ENCODE measurements at regions not wholly inside any gene's neighbourhood (a gene's known extent, or its start where the extent isn't known, plus 50 kb on each side); places are given as distances from the start of the nearest gene placed in this dataset.
A peak's percentile ranks its signal among the peaks of the same experiment; 100 is the strongest.

- DNase-seq (ENCODE audit: low read depth in 3 of 3, low spot score in 1 of 3): no peak
Observed at GRCh38 chr10:28250782-28251181, 52.1 kb downstream of the MPP7 start.

GRCh38 chr10:28250358-28250757, 52.5 kb downstream of the MPP7 start:
- DNase-seq (ENCODE audit: low read depth in 3 of 3, low spot score in 1 of 3): no peak

GRCh38 chr10:28249512-28249911, 53.4 kb downstream of the MPP7 start:
- no peak for DNase-seq (ENCODE audit: low read depth in 3 of 3, low spot score in 1 of 3)

- DNase-seq (ENCODE audit: low read depth in 3 of 3, low spot score in 1 of 3): no peak
Observed at GRCh38 chr10:28248092-28248491, 54.8 kb downstream of the MPP7 start.

- DNase-seq (ENCODE audit: low read depth in 3 of 3, low spot score in 1 of 3): no peak
Observed at GRCh38 chr10:28246023-28246422, 56.8 kb downstream of the MPP7 start.

GRCh38 chr10:28243923-28244322, 58.9 kb downstream of the MPP7 start:
- DNase-seq (ENCODE audit: low read depth in 3 of 3, low spot score in 1 of 3): no peak

GRCh38 chr10:28242555-28243204, 60.2 kb downstream of the MPP7 start:
- DNase-seq (ENCODE audit: low read depth in 3 of 3, low spot score in 1 of 3): no peak

- DNase-seq (ENCODE audit: low read depth in 3 of 3, low spot score in 1 of 3): peak in 1 of 3 donors; percentile 2
Observed at GRCh38 chr10:28241741-28242399, 61.0 kb downstream of the MPP7 start.

- DNase-seq (ENCODE audit: low read depth in 3 of 3, low spot score in 1 of 3): no peak
Observed at GRCh38 chr10:28240400-28240799, 62.5 kb downstream of the MPP7 start.

GRCh38 chr10:28236591-28236990, 66.3 kb downstream of the MPP7 start:
- DNase-seq (ENCODE audit: low read depth in 3 of 3, low spot score in 1 of 3): no peak

GRCh38 chr10:28220811-28221210, 82.1 kb downstream of the MPP7 start:
- DNase-seq (ENCODE audit: low read depth in 3 of 3, low spot score in 1 of 3): no peak

GRCh38 chr10:28219251-28219650, 83.6 kb downstream of the MPP7 start:
- no peak for DNase-seq (ENCODE audit: low read depth in 3 of 3, low spot score in 1 of 3)

- no peak for DNase-seq (ENCODE audit: low read depth in 3 of 3, low spot score in 1 of 3)
Observed at GRCh38 chr10:28217848-28218247, 85.0 kb downstream of the MPP7 start.

GRCh38 chr10:28215930-28216329, 86.9 kb downstream of the MPP7 start:
- DNase-seq (ENCODE audit: low read depth in 3 of 3, low spot score in 1 of 3): no peak

- DNase-seq (ENCODE audit: low read depth in 3 of 3, low spot score in 1 of 3): no peak
Observed at GRCh38 chr10:28214219-28214618, 88.6 kb downstream of the MPP7 start.

GRCh38 chr10:28211759-28212158, 91.1 kb downstream of the MPP7 start:
- DNase-seq (ENCODE audit: low read depth in 3 of 3, low spot score in 1 of 3): no peak

GRCh38 chr10:28207799-28208198, 95.1 kb downstream of the MPP7 start:
- DNase-seq (ENCODE audit: low read depth in 3 of 3, low spot score in 1 of 3): no peak

GRCh38 chr10:28202941-28203352, 99.9 kb downstream of the MPP7 start:
- no peak for DNase-seq (ENCODE audit: low read depth in 3 of 3, low spot score in 1 of 3)

- DNase-seq (ENCODE audit: low read depth in 3 of 3, low spot score in 1 of 3): no peak
Observed at GRCh38 chr10:28201410-28202400, 101.2 kb downstream of the MPP7 start.

- DNase-seq (ENCODE audit: low read depth in 3 of 3, low spot score in 1 of 3): no peak
Observed at GRCh38 chr10:28200775-28201174, 102.1 kb downstream of the MPP7 start.

- DNase-seq (ENCODE audit: low read depth in 3 of 3, low spot score in 1 of 3): no peak
Observed at GRCh38 chr10:28199941-28200340, 102.9 kb downstream of the MPP7 start.

GRCh38 chr10:28190196-28190595, 112.7 kb downstream of the MPP7 start:
- no peak for DNase-seq (ENCODE audit: low read depth in 3 of 3, low spot score in 1 of 3)
